Loucy (cell line): ENCODE measurements at regions not wholly inside any gene's neighbourhood (a gene's known extent, or its start where the extent isn't known, plus 50 kb on each side); places are given as distances from the start of the nearest gene placed in this dataset.
"Not testable (repeated sequence)": the region's sequence is repeated elsewhere in the genome, so short reads cannot be mapped to it uniquely, and the experiment has no call there.

Experiments used
- CTCF ChIP-seq: fragments of 200-600 bp; sonication (generic); conservative IDR thresholded peaks from 2 replicates; pipeline ENCODE4 v1.5.1; 2014; ENCODE audit warnings: mild to moderate bottlenecking, antibody characterized with exemption, low read length
- EZH2phosphoT487 ChIP-seq: fragments of 200-600 bp; IDR thresholded peaks from 2 replicates; pipeline ENCODE4 v1.6.1; 2018; ENCODE audit warnings: antibody characterized with exemption, mild to moderate bottlenecking, moderate library complexity, borderline replicate concordance

- TF ChIP-seq CTCF, EZH2phosphoT487: not testable (repeated sequence)
Measured at GRCh38 chr6:119726912-119727311, 377.4 kb upstream of the MAN1A1 start.
